GM21515 (cell line): ENCODE measurements at regions not wholly inside any gene's neighbourhood (a gene's known extent, or its start where the extent isn't known, plus 50 kb on each side); places are given as distances from the start of the nearest gene placed in this dataset.
"Not testable (repeated sequence)": the region's sequence is repeated elsewhere in the genome, so short reads cannot be mapped to it uniquely, and the experiment has no call there.

Experiments
- ATAC-seq: cut with Tn5 transposase; IDR thresholded peaks from one replicate; pipeline ENCODE4 v1.9.1; 2021; ENCODE audit not compliant: unreplicated experiment

- ATAC-seq, result no peak
Observed at GRCh38 chr3:181917027-181917426, 205.3 kb downstream of the SOX2 start.

GRCh38 chr3:181919375-181919774, 207.7 kb downstream of the SOX2 start:
- ATAC-seq, result no peak

- ATAC-seq, result no peak
Observed at GRCh38 chr3:181920409-181920808, 208.7 kb downstream of the SOX2 start.

- ATAC-seq, result peak; percentile 95
Observed at GRCh38 chr3:181921220-181921619, 209.5 kb downstream of the SOX2 start.

- ATAC-seq, result not testable (repeated sequence)
Observed at GRCh38 chr3:181925841-181926240, 214.1 kb downstream of the SOX2 start.

- no peak for ATAC-seq
Observed at GRCh38 chr3:181929501-181929900, 217.8 kb downstream of the SOX2 start.

- no peak for ATAC-seq
Observed at GRCh38 chr3:181930105-181930504, 218.4 kb downstream of the SOX2 start.

- ATAC-seq, result peak; percentile 77
Observed at GRCh38 chr3:181932039-181932438, 220.3 kb downstream of the SOX2 start.

GRCh38 chr3:181933052-181933618, 221.4 kb downstream of the SOX2 start:
- ATAC-seq, result no peak

- ATAC-seq, result no peak
Observed at GRCh38 chr3:181935915-181936314, 224.2 kb downstream of the SOX2 start.

GRCh38 chr3:181936774-181937173, 225.0 kb downstream of the SOX2 start:
- ATAC-seq, result no peak

GRCh38 chr3:181938580-181938979, 226.9 kb downstream of the SOX2 start:
- ATAC-seq, result not testable (repeated sequence)

- no peak for ATAC-seq
Observed at GRCh38 chr3:181940703-181941102, 229.0 kb downstream of the SOX2 start.

- ATAC-seq, result peak; percentile 83
Observed at GRCh38 chr3:181941250-181941649, 229.5 kb downstream of the SOX2 start.

GRCh38 chr3:181943285-181943684, 231.6 kb downstream of the SOX2 start:
- ATAC-seq, result no peak

GRCh38 chr3:181947606-181948005, 235.9 kb downstream of the SOX2 start:
- no peak for ATAC-seq

- ATAC-seq, result no peak
Observed at GRCh38 chr3:181948286-181948685, 236.6 kb downstream of the SOX2 start.

GRCh38 chr3:181952221-181952620, 240.5 kb downstream of the SOX2 start:
- ATAC-seq, result no peak

- ATAC-seq, result no peak
Observed at GRCh38 chr3:181952929-181953328, 241.2 kb downstream of the SOX2 start.

- no peak for ATAC-seq
Observed at GRCh38 chr3:181955566-181955965, 243.8 kb downstream of the SOX2 start.

- no peak for ATAC-seq
Observed at GRCh38 chr3:181956122-181956521, 244.4 kb downstream of the SOX2 start.

GRCh38 chr3:181966393-181966792, 254.7 kb downstream of the SOX2 start:
- ATAC-seq, result no peak

GRCh38 chr3:181969925-181970324, 258.2 kb downstream of the SOX2 start:
- no peak for ATAC-seq
